ENCODE measurements at regions not wholly inside any gene's neighbourhood (a gene's known extent, or its start where the extent isn't known, plus 50 kb on each side); places are given as distances from the start of the nearest gene placed in this dataset.

GRCh38 chr3:34382859-34383258 lies 584.4 kb downstream of the PDCD6IP start:
- no peak for TF ChIP-seq CTCF (IDR thresholded peaks at IDR 0.05; ENCODE audit: low read depth, low read length)
- no peak for TF ChIP-seq EZH2phosphoT487 (IDR thresholded peaks at IDR 0.05; ENCODE audit: low read depth)
